ENCODE measurements at regions not wholly inside any gene's neighbourhood (a gene's known extent, or its start where the extent isn't known, plus 50 kb on each side); places are given as distances from the start of the nearest gene placed in this dataset.
A peak's percentile ranks its signal among the peaks of the same experiment; 100 is the strongest.

GRCh38 chr13:94829837-94830365, 117.6 kb upstream of the SOX21 start:
- no peak overlapping the region for H3K23ac ChIP-seq (ENCODE audit: low read depth, low read length, poor library complexity)
- no peak overlapping the region for H3K14ac ChIP-seq (ENCODE audit: low read length)
- no peak for DNase-seq (ENCODE audit: low spot score)
- no peak overlapping the region for H3K4me3 ChIP-seq (ENCODE audit: low read length in 2 of 2)
- no peak overlapping the region for H2BK5ac ChIP-seq (ENCODE audit: low read length)
- H3K27me3 ChIP-seq (ENCODE audit: control insufficient read depth in 3 of 3, insufficient read depth in 3 of 3, low read depth in 1 of 3, low read length in 3 of 3) = no peaks in the 10 kb centered on the region
- no peak overlapping the region for H3K18ac ChIP-seq (ENCODE audit: low read length)
- no peak overlapping the region for H2BK15ac ChIP-seq (ENCODE audit: low read length)
- H3K4me2 ChIP-seq (ENCODE audit: insufficient read depth, low read length, poor library complexity, severe bottlenecking) = no peak overlapping the region
- H2BK12ac ChIP-seq (ENCODE audit: low read length) = no peak overlapping the region
- H3K9ac ChIP-seq (ENCODE audit: low read depth, low read length, poor library complexity) = no peak overlapping the region
- no peaks in the 10 kb centered on the region for H3K79me1 ChIP-seq (ENCODE audit: low read depth, low read length)
- 100% methylated on average over 1 of the region's 3 CpGs for whole genome bisulfite sequencing, 2 donors (ENCODE audit: extremely low coverage in 2 of 2, insufficient read length in 2 of 2, insufficient replicate concordance in 1 of 2)
- no peaks in the 10 kb centered on the region for H3K36me3 ChIP-seq (replicated peaks in 1 of 2; ENCODE audit: control insufficient read depth in 2 of 2, insufficient read depth in 2 of 2, low read length in 2 of 2)
- H2AFZ ChIP-seq (ENCODE audit: low read length) = peak overlapping the region; percentile 50
- no peaks in the 10 kb centered on the region for H3K9me3 ChIP-seq (replicated peaks in 1 of 2; ENCODE audit: control insufficient read depth in 2 of 2, insufficient read depth in 1 of 2, low read depth in 1 of 2, low read length in 2 of 2)
- H3K27ac ChIP-seq (replicated peaks; ENCODE audit: low read length) = peak overlapping the region; percentile 88
- H2BK120ac ChIP-seq (ENCODE audit: low read depth, low read length) = no peak overlapping the region
- no peak overlapping the region for H2AK5ac ChIP-seq (ENCODE audit: low read depth, low read length)
- no peak overlapping the region for H3K4ac ChIP-seq (ENCODE audit: low read length)
- H3K4me1 ChIP-seq (ENCODE audit: control insufficient read depth in 2 of 2, insufficient read depth in 1 of 2, low read depth in 1 of 2, low read length in 2 of 2) = peaks cover 18 to 27% of the 10 kb centered on the region in 2 donors
- H4K8ac ChIP-seq (ENCODE audit: low read depth, low read length) = no peak overlapping the region
- H4K91ac ChIP-seq (ENCODE audit: low read depth, low read length, poor library complexity) = no peak overlapping the region

- no peak overlapping the region for H2BK120ac ChIP-seq (ENCODE audit: low read depth, low read length)
Measured at GRCh38 chr13:94829185-94829836, 117.0 kb upstream of the SOX21 start.

GRCh38 chr13:94827566-94827965, 115.2 kb upstream of the SOX21 start:
- Histone ChIP-seq H3K4me1 (ENCODE audit: control insufficient read depth in 2 of 2, insufficient read depth in 1 of 2, low read depth in 1 of 2, low read length in 2 of 2) (peaks cover 18 to 27% of the 10 kb centered on the region in 2 donors), H3K9me3 (replicated peaks in 1 of 2; ENCODE audit: control insufficient read depth in 2 of 2, insufficient read depth in 1 of 2, low read depth in 1 of 2, low read length in 2 of 2) (no peaks in the 10 kb centered on the region), H3K27ac (replicated peaks; ENCODE audit: low read length) (no peak overlapping the region), H3K4me2 (ENCODE audit: insufficient read depth, low read length, poor library complexity, severe bottlenecking) (no peak overlapping the region), H3K18ac (ENCODE audit: low read length) (no peak overlapping the region), H3K4me3 (ENCODE audit: low read length in 2 of 2) (no peak overlapping the region), H2BK12ac (ENCODE audit: low read length) (no peak overlapping the region), H2AK5ac (ENCODE audit: low read depth, low read length) (no peak overlapping the region), H3K14ac (ENCODE audit: low read length) (no peak overlapping the region), H3K27me3 (ENCODE audit: control insufficient read depth in 3 of 3, insufficient read depth in 3 of 3, low read depth in 1 of 3, low read length in 3 of 3) (no peaks in the 10 kb centered on the region), H3K36me3 (replicated peaks in 1 of 2; ENCODE audit: control insufficient read depth in 2 of 2, insufficient read depth in 2 of 2, low read length in 2 of 2) (no peaks in the 10 kb centered on the region), H4K91ac (ENCODE audit: low read depth, low read length, poor library complexity) (no peak overlapping the region), H3K23ac (ENCODE audit: low read depth, low read length, poor library complexity) (no peak overlapping the region), H3K4ac (ENCODE audit: low read length) (no peak overlapping the region), H2BK15ac (ENCODE audit: low read length) (no peak overlapping the region), H3K79me1 (ENCODE audit: low read depth, low read length) (no peaks in the 10 kb centered on the region), H4K8ac (ENCODE audit: low read depth, low read length) (no peak overlapping the region), H2BK5ac (ENCODE audit: low read length) (no peak overlapping the region), H3K9ac (ENCODE audit: low read depth, low read length, poor library complexity) (no peak overlapping the region), H2BK120ac (ENCODE audit: low read depth, low read length) (no peak overlapping the region), H2AFZ (ENCODE audit: low read length) (no peak overlapping the region)
- WGBS, 2 donors (ENCODE audit: extremely low coverage in 2 of 2, insufficient read length in 2 of 2, insufficient replicate concordance in 1 of 2) = no CpG with 5 or more reads among the region's 2 CpGs
- DNase-seq (ENCODE audit: low spot score) = no peak

More at GRCh38 chr13:94829185-94829836, 117.0 kb upstream of the SOX21 start:
- Histone ChIP-seq H3K23ac (ENCODE audit: low read depth, low read length, poor library complexity) (no peak overlapping the region), H2BK5ac (ENCODE audit: low read length) (no peak overlapping the region), H3K9me3 (replicated peaks in 1 of 2; ENCODE audit: control insufficient read depth in 2 of 2, insufficient read depth in 1 of 2, low read depth in 1 of 2, low read length in 2 of 2) (no peaks in the 10 kb centered on the region), H3K27ac (replicated peaks; ENCODE audit: low read length) (peak overlapping the region; percentile 88), H3K18ac (ENCODE audit: low read length) (no peak overlapping the region), H3K4me2 (ENCODE audit: insufficient read depth, low read length, poor library complexity, severe bottlenecking) (peak overlapping the region; percentile 20), H4K8ac (ENCODE audit: low read depth, low read length) (no peak overlapping the region), H3K9ac (ENCODE audit: low read depth, low read length, poor library complexity) (no peak overlapping the region), H4K91ac (ENCODE audit: low read depth, low read length, poor library complexity) (no peak overlapping the region), H2AK5ac (ENCODE audit: low read depth, low read length) (no peak overlapping the region), H2BK12ac (ENCODE audit: low read length) (no peak overlapping the region), H3K4ac (ENCODE audit: low read length) (no peak overlapping the region), H3K4me1 (ENCODE audit: control insufficient read depth in 2 of 2, insufficient read depth in 1 of 2, low read depth in 1 of 2, low read length in 2 of 2) (peaks cover 18 to 27% of the 10 kb centered on the region in 2 donors), H2BK15ac (ENCODE audit: low read length) (no peak overlapping the region), H3K14ac (ENCODE audit: low read length) (no peak overlapping the region), H3K4me3 (ENCODE audit: low read length in 2 of 2) (no peak overlapping the region), H3K27me3 (ENCODE audit: control insufficient read depth in 3 of 3, insufficient read depth in 3 of 3, low read depth in 1 of 3, low read length in 3 of 3) (no peaks in the 10 kb centered on the region), H2AFZ (ENCODE audit: low read length) (peak overlapping the region; percentile 50), H3K36me3 (replicated peaks in 1 of 2; ENCODE audit: control insufficient read depth in 2 of 2, insufficient read depth in 2 of 2, low read length in 2 of 2) (no peaks in the 10 kb centered on the region), H3K79me1 (ENCODE audit: low read depth, low read length) (no peaks in the 10 kb centered on the region)
- no CpG with 5 or more reads among the region's 12 CpGs for WGBS, 2 donors (ENCODE audit: extremely low coverage in 2 of 2, insufficient read length in 2 of 2, insufficient replicate concordance in 1 of 2)
- DNase-seq (ENCODE audit: low spot score) = peak; percentile 49

- Histone ChIP-seq H2BK120ac (ENCODE audit: low read depth, low read length) (no peak overlapping the region), H3K4ac (ENCODE audit: low read length) (no peak overlapping the region), H3K14ac (ENCODE audit: low read length) (no peak overlapping the region), H2BK15ac (ENCODE audit: low read length) (no peak overlapping the region), H4K91ac (ENCODE audit: low read depth, low read length, poor library complexity) (no peak overlapping the region), H3K9me3 (replicated peaks in 1 of 2; ENCODE audit: control insufficient read depth in 2 of 2, insufficient read depth in 1 of 2, low read depth in 1 of 2, low read length in 2 of 2) (no peaks in the 10 kb centered on the region), H2BK12ac (ENCODE audit: low read length) (no peak overlapping the region), H3K4me1 (ENCODE audit: control insufficient read depth in 2 of 2, insufficient read depth in 1 of 2, low read depth in 1 of 2, low read length in 2 of 2) (peaks cover 18 to 23% of the 10 kb centered on the region in 2 donors), H3K79me1 (ENCODE audit: low read depth, low read length) (no peaks in the 10 kb centered on the region), H4K8ac (ENCODE audit: low read depth, low read length) (no peak overlapping the region), H2BK5ac (ENCODE audit: low read length) (no peak overlapping the region), H3K18ac (ENCODE audit: low read length) (no peak overlapping the region), H3K9ac (ENCODE audit: low read depth, low read length, poor library complexity) (no peak overlapping the region), H2AK5ac (ENCODE audit: low read depth, low read length) (no peak overlapping the region), H3K27ac (replicated peaks; ENCODE audit: low read length) (peak overlapping the region; percentile 78), H3K4me2 (ENCODE audit: insufficient read depth, low read length, poor library complexity, severe bottlenecking) (no peak overlapping the region), H3K27me3 (ENCODE audit: control insufficient read depth in 3 of 3, insufficient read depth in 3 of 3, low read depth in 1 of 3, low read length in 3 of 3) (no peaks in the 10 kb centered on the region), H2AFZ (ENCODE audit: low read length) (peak overlapping the region; percentile 73), H3K36me3 (replicated peaks in 1 of 2; ENCODE audit: control insufficient read depth in 2 of 2, insufficient read depth in 2 of 2, low read length in 2 of 2) (no peaks in the 10 kb centered on the region), H3K23ac (ENCODE audit: low read depth, low read length, poor library complexity) (no peak overlapping the region), H3K4me3 (ENCODE audit: low read length in 2 of 2) (no peak overlapping the region)
- no CpG with 5 or more reads among the region's 5 CpGs for WGBS, 2 donors (ENCODE audit: extremely low coverage in 2 of 2, insufficient read length in 2 of 2, insufficient replicate concordance in 1 of 2)
- peak; percentile 57 for DNase-seq (ENCODE audit: low spot score)
Measured at GRCh38 chr13:94825507-94825906, 113.2 kb upstream of the SOX21 start.

All from neuronal stem cell (in vitro differentiated cells).